Panc1 (cell line): ENCODE measurements at regions not wholly inside any gene's neighbourhood (a gene's known extent, or its start where the extent isn't known, plus 50 kb on each side); places are given as distances from the start of the nearest gene placed in this dataset.

Experiments used
- ATAC-seq: fragments of 200-7000 bp; cut with Tn5 transposase; 2 replicates; pipeline ENCODE4 v1.9.1; 2020; ENCODE audit warnings: mild to moderate bottlenecking, moderate library complexity
- BruUV-seq: library from RNA; stranded (reverse); fragments of 400-500 nt; replicated peaks from 2 replicates; lab custom pipeline; 2021; lab: Mats Ljungman, UMichigan
- CTCF ChIA-PET: fragments of 300-600 bp; sonication (Branson Sonifier 250); formaldehyde crosslinking; loops from one replicate; lab custom pipeline; 2022; ENCODE audit warnings: antibody characterized with exemption; lab: Charles Lee
- POLR2A ChIA-PET: fragments of 300-600 bp; sonication (Branson Sonifier 250); formaldehyde crosslinking; loops from one replicate; lab custom pipeline; 2022; ENCODE audit warnings: antibody characterized with exemption; lab: Charles Lee
- DNase-seq: peaks from one replicate; pipeline ENCODE4 v3.0.0-alpha.2; 2010; ENCODE audit warnings: low read depth, low spot score
- H3K27ac ChIP-seq: 2 replicates; pipeline ENCODE4 v1.5.1; 2011; ENCODE audit warnings: mild to moderate bottlenecking, low read length, inconsistent platforms
- H3K27me3 ChIP-seq: fragments of 200-500 bp; sonication (Bioruptor generic); 2 replicates; pipeline ENCODE4 v1.6.0; 2014; ENCODE audit warnings: low read length, inconsistent platforms; ENCODE audit not compliant: control insufficient read depth, insufficient read depth
- H3K36me3 ChIP-seq: fragments of 200-500 bp; sonication (Bioruptor generic); 2 replicates; pipeline ENCODE4 v1.5.1; 2014; ENCODE audit warnings: inconsistent platforms, mild to moderate bottlenecking, low read length, moderate library complexity; ENCODE audit not compliant: control insufficient read depth, insufficient read depth
- H3K4me1 ChIP-seq: 2 replicates; pipeline ENCODE4 v1.5.1; 2011; ENCODE audit warnings: inconsistent platforms, mild to moderate bottlenecking, low read length, moderate library complexity; ENCODE audit not compliant: control insufficient read depth, insufficient read depth
- H3K4me3 ChIP-seq, 2 experiments: 2 replicates each; pipeline ENCODE4 v1.5.1; 2011 to 2012; ENCODE audit warnings: low read depth in 2 of 2, low read length in 2 of 2, mild to moderate bottlenecking in 2 of 2, inconsistent platforms in 1 of 2, moderate library complexity in 1 of 2
- H3K9me3 ChIP-seq: fragments of 200-500 bp; sonication (Bioruptor generic); 2 replicates; pipeline ENCODE4 v1.5.1; 2014; ENCODE audit warnings: low read depth, mild to moderate bottlenecking, inconsistent platforms, low read length, moderate library complexity; ENCODE audit not compliant: control insufficient read depth, insufficient read depth
- CTCF ChIP-seq: fragments of 450-650 bp; IDR thresholded peaks from 2 replicates; pipeline ENCODE4 v1.5.1; 2017; ENCODE audit warnings: mild to moderate bottlenecking
- POLR2AphosphoS5 ChIP-seq: IDR thresholded peaks from 2 replicates; pipeline ENCODE4 v1.6.1; 2012; ENCODE audit warnings: mild to moderate bottlenecking, low read depth, low read length, moderate library complexity
- SIN3A ChIP-seq: IDR thresholded peaks from 2 replicates; pipeline ENCODE4 v1.6.1; 2012; ENCODE audit warnings: low read depth, mild to moderate bottlenecking, low read length, moderate library complexity, borderline replicate concordance; ENCODE audit not compliant: insufficient read depth
- TCF7L2 ChIP-seq: IDR thresholded peaks from 2 replicates; pipeline ENCODE4 v1.6.1; 2011; ENCODE audit warnings: mild to moderate bottlenecking, low read depth, low read length, inconsistent platforms
- in situ Hi-C: cut with HindIII; loops from 2 replicates; pipeline ENCODE4 v1.10.0; 2016; ENCODE audit warnings: low sequenced_read_pairs, low pct_unique_long_range_greater_than_20kb
- intact Hi-C: fragments of 100-400 bp; cut with micrococcal nuclease; formaldehyde crosslinking; loops from one replicate; pipeline ENCODE4 v1.10.0; 2022; ENCODE audit not compliant: unreplicated experiment
- TF ChIP-seq, protein P1 (sequence below), 2 experiments: IDR thresholded peaks; 2 replicates each; pipeline ENCODE4 v1.6.1; 2011 to 2012; ENCODE audit warnings: low read depth in 2 of 2, control low read depth in 1 of 2, low read length in 1 of 2, mild to moderate bottlenecking in 1 of 2, moderate library complexity in 1 of 2; ENCODE audit not compliant: insufficient read depth in 1 of 2

DNA sequence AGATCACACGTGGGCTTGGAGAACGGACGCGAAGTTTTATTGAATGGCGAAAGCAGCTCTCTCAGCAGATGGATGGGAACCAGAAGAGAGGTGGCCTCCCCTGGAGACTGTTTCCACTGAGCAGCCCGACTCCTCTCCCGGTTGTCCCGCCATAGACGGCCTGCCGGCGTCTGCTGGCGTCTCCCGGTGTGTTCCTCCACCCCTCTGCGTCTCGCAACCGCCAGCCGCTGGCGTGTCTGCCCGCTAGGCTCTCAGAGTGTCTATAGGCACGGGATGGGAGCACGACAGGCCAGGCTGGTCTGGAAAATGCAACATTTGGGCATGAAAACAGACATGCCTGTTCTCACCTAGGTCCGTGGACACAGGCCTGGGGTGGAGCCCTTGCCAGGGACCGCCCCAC lies 366.7 kb upstream of the SOX11 start:
- CTCF ChIA-PET: no interaction called here
- in situ Hi-C loops: no loop called here
- no peak overlapping the region for H3K27ac ChIP-seq

GRCh38 chr2:5328826-5329225 lies 363.4 kb upstream of the SOX11 start:
- DNase-seq (no peak), ATAC-seq (no peak)
- Histone ChIP-seq H3K36me3 (no peaks in the 10 kb centered on the region), H3K4me1 (no peaks in the 10 kb centered on the region), H3K27ac (no peak overlapping the region), H3K4me3 (no peak overlapping the region), H3K27me3 (no peaks in the 10 kb centered on the region), H3K9me3 (no peaks in the 10 kb centered on the region)
- POLR2A ChIA-PET: no interaction called here
- intact Hi-C loops (no loop called here), in situ Hi-C loops (no loop called here)
- CTCF ChIA-PET: no interaction called here
- no TSS peak for BruUV-seq
- TF ChIP-seq CTCF (no peak), SIN3A (no peak), TCF7L2 (no peak), POLR2AphosphoS5 (no peak)
- TF ChIP-seq, protein P1, sequence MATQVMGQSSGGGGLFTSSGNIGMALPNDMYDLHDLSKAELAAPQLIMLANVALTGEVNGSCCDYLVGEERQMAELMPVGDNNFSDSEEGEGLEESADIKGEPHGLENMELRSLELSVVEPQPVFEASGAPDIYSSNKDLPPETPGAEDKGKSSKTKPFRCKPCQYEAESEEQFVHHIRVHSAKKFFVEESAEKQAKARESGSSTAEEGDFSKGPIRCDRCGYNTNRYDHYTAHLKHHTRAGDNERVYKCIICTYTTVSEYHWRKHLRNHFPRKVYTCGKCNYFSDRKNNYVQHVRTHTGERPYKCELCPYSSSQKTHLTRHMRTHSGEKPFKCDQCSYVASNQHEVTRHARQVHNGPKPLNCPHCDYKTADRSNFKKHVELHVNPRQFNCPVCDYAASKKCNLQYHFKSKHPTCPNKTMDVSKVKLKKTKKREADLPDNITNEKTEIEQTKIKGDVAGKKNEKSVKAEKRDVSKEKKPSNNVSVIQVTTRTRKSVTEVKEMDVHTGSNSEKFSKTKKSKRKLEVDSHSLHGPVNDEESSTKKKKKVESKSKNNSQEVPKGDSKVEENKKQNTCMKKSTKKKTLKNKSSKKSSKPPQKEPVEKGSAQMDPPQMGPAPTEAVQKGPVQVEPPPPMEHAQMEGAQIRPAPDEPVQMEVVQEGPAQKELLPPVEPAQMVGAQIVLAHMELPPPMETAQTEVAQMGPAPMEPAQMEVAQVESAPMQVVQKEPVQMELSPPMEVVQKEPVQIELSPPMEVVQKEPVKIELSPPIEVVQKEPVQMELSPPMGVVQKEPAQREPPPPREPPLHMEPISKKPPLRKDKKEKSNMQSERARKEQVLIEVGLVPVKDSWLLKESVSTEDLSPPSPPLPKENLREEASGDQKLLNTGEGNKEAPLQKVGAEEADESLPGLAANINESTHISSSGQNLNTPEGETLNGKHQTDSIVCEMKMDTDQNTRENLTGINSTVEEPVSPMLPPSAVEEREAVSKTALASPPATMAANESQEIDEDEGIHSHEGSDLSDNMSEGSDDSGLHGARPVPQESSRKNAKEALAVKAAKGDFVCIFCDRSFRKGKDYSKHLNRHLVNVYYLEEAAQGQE (IDR thresholded peaks at IDR 0.05; ENCODE audit: insufficient read depth in 1 of 2, low read depth in 2 of 2, low read length in 1 of 2): no peak

More for the DNA sequence above, 366.7 kb upstream of the SOX11 start:
- Histone ChIP-seq H3K36me3 (no peaks in the 10 kb centered on the region), H3K4me1 (no peaks in the 10 kb centered on the region), H3K9me3 (no peaks in the 10 kb centered on the region), H3K27me3 (no peaks in the 10 kb centered on the region), H3K4me3 (no peak overlapping the region)
- DNase-seq: no peak
- intact Hi-C loops: no loop called here
- no peak for TF ChIP-seq SIN3A
- TF ChIP-seq CTCF: no peak
- no peak for TF ChIP-seq TCF7L2
- no TSS peak for BruUV-seq
- POLR2A ChIA-PET: no interaction called here
- no peak for ATAC-seq

- Histone ChIP-seq H3K27me3 (no peaks in the 10 kb centered on the region), H3K36me3 (no peaks in the 10 kb centered on the region), H3K4me3 (no peak overlapping the region), H3K9me3 (no peaks in the 10 kb centered on the region), H3K4me1 (no peaks in the 10 kb centered on the region), H3K27ac (no peak overlapping the region)
- in situ Hi-C loops (no loop called here), intact Hi-C loops (no loop called here)
- TF ChIP-seq CTCF (no peak), POLR2AphosphoS5 (no peak), SIN3A (no peak), TCF7L2 (no peak)
- TF ChIP-seq, protein P1 (IDR thresholded peaks at IDR 0.05; ENCODE audit: insufficient read depth in 1 of 2, low read depth in 2 of 2, low read length in 1 of 2): no peak
- no peak for DNase-seq
- no peak for ATAC-seq
- POLR2A ChIA-PET: no interaction called here
- CTCF ChIA-PET: no interaction called here
- no TSS peak for BruUV-seq
Measured at GRCh38 chr2:5329763-5330162, 362.4 kb upstream of the SOX11 start.
